ENCODE measurements at regions not wholly inside any gene's neighbourhood (a gene's known extent, or its start where the extent isn't known, plus 50 kb on each side); places are given as distances from the start of the nearest gene placed in this dataset.

GRCh38 chr4:120355881-120356280, 289.2 kb upstream of the MAD2L1 start:
- TF ChIP-seq CTCF (IDR thresholded peaks at IDR 0.05) (no peak), POLR2A (IDR thresholded peaks at IDR 0.05) (no peak)
